ENCODE measurements at regions not wholly inside any gene's neighbourhood (a gene's known extent, or its start where the extent isn't known, plus 50 kb on each side); places are given as distances from the start of the nearest gene placed in this dataset.

DNA sequence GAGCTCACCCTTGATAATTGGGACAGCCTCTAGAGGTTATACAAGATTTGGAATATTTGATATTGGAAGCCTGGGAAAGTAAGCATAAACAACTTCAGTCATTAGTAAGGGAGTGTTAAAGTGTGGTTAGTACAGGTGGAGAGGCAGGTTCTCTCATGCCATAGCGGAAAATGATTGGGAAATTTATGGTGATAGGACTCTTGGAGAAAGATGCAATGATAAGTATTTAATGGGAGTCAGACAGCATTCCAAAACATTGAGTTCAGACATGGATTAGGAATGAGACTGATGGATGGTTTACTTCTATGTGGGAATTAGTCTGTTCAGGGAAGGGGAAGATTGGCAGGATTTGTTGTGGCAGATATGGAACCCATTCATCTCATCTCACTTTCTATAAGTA, 152.7 kb downstream of the MCHR2 start:
- no peak overlapping the region for H3K27ac ChIP-seq (ENCODE audit: low read depth, low read length)
- no peaks in the 10 kb centered on the region for H3F3A ChIP-seq (ENCODE audit: insufficient read depth)
- no peaks in the 10 kb centered on the region for H3K79me2 ChIP-seq (ENCODE audit: insufficient read depth, low read length)
- H3K4me3 ChIP-seq (ENCODE audit: insufficient read depth, low read length, poor library complexity, severe bottlenecking), result no peak overlapping the region
- no peak overlapping the region for H2AFZ ChIP-seq (ENCODE audit: low read depth, low read length, severe bottlenecking)
- no peak overlapping the region for H3K4me2 ChIP-seq (ENCODE audit: low read depth, low read length, poor library complexity, severe bottlenecking)
- H3K36me3 ChIP-seq (ENCODE audit: low read length), result no peaks in the 10 kb centered on the region
- no peaks in the 10 kb centered on the region for H3K27me3 ChIP-seq (ENCODE audit: low read length)
- no peaks in the 10 kb centered on the region for H4K20me1 ChIP-seq (ENCODE audit: low read depth, low read length)
- TF ChIP-seq, protein P1, sequence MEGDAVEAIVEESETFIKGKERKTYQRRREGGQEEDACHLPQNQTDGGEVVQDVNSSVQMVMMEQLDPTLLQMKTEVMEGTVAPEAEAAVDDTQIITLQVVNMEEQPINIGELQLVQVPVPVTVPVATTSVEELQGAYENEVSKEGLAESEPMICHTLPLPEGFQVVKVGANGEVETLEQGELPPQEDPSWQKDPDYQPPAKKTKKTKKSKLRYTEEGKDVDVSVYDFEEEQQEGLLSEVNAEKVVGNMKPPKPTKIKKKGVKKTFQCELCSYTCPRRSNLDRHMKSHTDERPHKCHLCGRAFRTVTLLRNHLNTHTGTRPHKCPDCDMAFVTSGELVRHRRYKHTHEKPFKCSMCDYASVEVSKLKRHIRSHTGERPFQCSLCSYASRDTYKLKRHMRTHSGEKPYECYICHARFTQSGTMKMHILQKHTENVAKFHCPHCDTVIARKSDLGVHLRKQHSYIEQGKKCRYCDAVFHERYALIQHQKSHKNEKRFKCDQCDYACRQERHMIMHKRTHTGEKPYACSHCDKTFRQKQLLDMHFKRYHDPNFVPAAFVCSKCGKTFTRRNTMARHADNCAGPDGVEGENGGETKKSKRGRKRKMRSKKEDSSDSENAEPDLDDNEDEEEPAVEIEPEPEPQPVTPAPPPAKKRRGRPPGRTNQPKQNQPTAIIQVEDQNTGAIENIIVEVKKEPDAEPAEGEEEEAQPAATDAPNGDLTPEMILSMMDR (IDR thresholded peaks at IDR 0.05; ENCODE audit: insufficient read depth, low read length, poor library complexity, severe bottlenecking), result no peak
- no peak for TF ChIP-seq EZH2phosphoT487 (conservative IDR thresholded peaks at IDR 0.05; ENCODE audit: low read length)
- no peak overlapping the region for H3K9ac ChIP-seq (ENCODE audit: low read length)
- H3K9me3 ChIP-seq (ENCODE audit: insufficient read depth, low read length), result no peaks in the 10 kb centered on the region
- no peaks in the 10 kb centered on the region for H3K9me2 ChIP-seq (replicated peaks; ENCODE audit: insufficient read depth, low read length)

DNA sequence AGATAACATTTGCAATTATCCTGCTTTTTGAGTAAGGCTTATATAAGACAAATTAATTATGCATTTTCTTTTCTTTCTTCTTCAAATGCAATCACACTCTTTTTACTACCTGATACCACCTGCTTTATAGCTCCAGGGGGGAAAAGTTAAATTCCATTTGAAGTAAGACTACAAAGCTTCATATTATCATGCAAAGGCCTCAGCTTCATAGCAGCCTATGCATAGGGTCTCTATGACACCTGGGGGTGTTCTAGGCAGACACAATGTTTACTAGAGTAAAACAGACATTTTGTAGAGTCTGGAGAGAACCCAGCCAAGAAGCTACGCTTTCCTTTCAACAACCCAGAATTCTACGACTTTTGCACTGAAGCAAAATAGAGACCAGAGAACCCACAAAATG, 148.0 kb downstream of the MCHR2 start:
- Histone ChIP-seq H3K36me3 (ENCODE audit: low read length) (no peaks in the 10 kb centered on the region), H2AFZ (ENCODE audit: low read depth, low read length, severe bottlenecking) (no peak overlapping the region), H4K20me1 (ENCODE audit: low read depth, low read length) (no peaks in the 10 kb centered on the region), H3F3A (ENCODE audit: insufficient read depth) (no peaks in the 10 kb centered on the region), H3K27me3 (ENCODE audit: low read length) (no peaks in the 10 kb centered on the region), H3K4me3 (ENCODE audit: insufficient read depth, low read length, poor library complexity, severe bottlenecking) (no peak overlapping the region), H3K27ac (ENCODE audit: low read depth, low read length) (no peak overlapping the region), H3K79me2 (ENCODE audit: insufficient read depth, low read length) (no peaks in the 10 kb centered on the region), H3K4me2 (ENCODE audit: low read depth, low read length, poor library complexity, severe bottlenecking) (no peak overlapping the region), H3K9me2 (replicated peaks; ENCODE audit: insufficient read depth, low read length) (no peaks in the 10 kb centered on the region), H3K9ac (ENCODE audit: low read length) (no peak overlapping the region), H3K9me3 (ENCODE audit: insufficient read depth, low read length) (no peaks in the 10 kb centered on the region)
- TF ChIP-seq, protein P1 (IDR thresholded peaks at IDR 0.05; ENCODE audit: insufficient read depth, low read length, poor library complexity, severe bottlenecking), result no peak
- no peak for TF ChIP-seq EZH2phosphoT487 (conservative IDR thresholded peaks at IDR 0.05; ENCODE audit: low read length)

DNA sequence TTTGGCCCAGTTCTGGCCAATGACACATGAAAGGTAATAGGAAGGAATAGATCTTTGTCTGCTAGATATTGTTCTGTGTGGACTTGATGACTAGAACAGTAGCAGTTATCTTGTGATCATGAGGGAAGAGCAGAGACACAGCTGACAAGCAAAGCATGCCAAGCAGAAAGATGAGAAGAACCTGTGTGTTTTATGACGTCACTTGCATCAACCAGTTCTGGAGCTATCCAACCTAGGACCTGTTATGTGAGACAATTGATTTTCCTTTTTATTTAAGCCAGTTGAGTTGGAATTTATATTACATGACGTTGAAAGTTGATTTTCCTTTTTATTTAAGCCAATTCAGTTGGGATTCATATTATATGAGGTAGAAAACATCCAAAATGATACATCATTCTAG, 143.2 kb downstream of the MCHR2 start:
- no peak overlapping the region for H3K27ac ChIP-seq (ENCODE audit: low read depth, low read length)
- no peaks in the 10 kb centered on the region for H4K20me1 ChIP-seq (ENCODE audit: low read depth, low read length)
- no peak overlapping the region for H2AFZ ChIP-seq (ENCODE audit: low read depth, low read length, severe bottlenecking)
- H3K4me2 ChIP-seq (ENCODE audit: low read depth, low read length, poor library complexity, severe bottlenecking), result no peak overlapping the region
- no peaks in the 10 kb centered on the region for H3K79me2 ChIP-seq (ENCODE audit: insufficient read depth, low read length)
- H3K9me3 ChIP-seq (ENCODE audit: insufficient read depth, low read length), result no peaks in the 10 kb centered on the region
- peaks cover 3% of the 10 kb centered on the region; the same call in 1 of the 2 replicates for H3K27me3 ChIP-seq (ENCODE audit: low read length)
- no peaks in the 10 kb centered on the region for H3F3A ChIP-seq (ENCODE audit: insufficient read depth)
- H3K36me3 ChIP-seq (ENCODE audit: low read length), result no peaks in the 10 kb centered on the region
- TF ChIP-seq, protein P1 (IDR thresholded peaks at IDR 0.05; ENCODE audit: insufficient read depth, low read length, poor library complexity, severe bottlenecking), result no peak
- no peak for TF ChIP-seq EZH2phosphoT487 (conservative IDR thresholded peaks at IDR 0.05; ENCODE audit: low read length)
- H3K4me3 ChIP-seq (ENCODE audit: insufficient read depth, low read length, poor library complexity, severe bottlenecking), result no peak overlapping the region
- H3K9me2 ChIP-seq (replicated peaks; ENCODE audit: insufficient read depth, low read length), result no peaks in the 10 kb centered on the region
- no peak overlapping the region for H3K9ac ChIP-seq (ENCODE audit: low read length)

Data from SU-DHL-6 (cell line).